ENCODE measurements at regions not wholly inside any gene's neighbourhood (a gene's known extent, or its start where the extent isn't known, plus 50 kb on each side); places are given as distances from the start of the nearest gene placed in this dataset.
A peak's percentile ranks its signal among the peaks of the same experiment; 100 is the strongest.

GRCh38 chr3:72427624-72428023, 420.6 kb downstream of the SHQ1 start:
- intact Hi-C loops (cut with micrococcal nuclease) = loop anchor here (2.0 to 5.0 kb wide), 3 partner anchors 17 to 155 kb away; no protein-coding TSS in a partner anchor
- H3K36me3 Mint-ChIP-seq (ENCODE audit: low read depth) = peaks cover 14% of the 10 kb centered on the region
- ATAC-seq (ENCODE audit: low read depth) = peak; percentile 31
- ChIA-PET POLR2A (interaction anchor here (0.8 to 1.4 kb wide), 2 partner anchors 14 to 19 kb away, joined by 3 to 4 read pairs; partner anchors contain the start of gene RYBP), CTCF (no interaction called here)
- H3K4me3 Mint-ChIP-seq = peak overlapping the region; percentile 74
- DNase-seq = no peak
- TF ChIP-seq CTCF (IDR thresholded peaks at IDR 0.05) = no peak
- H3K9me3 Mint-ChIP-seq = no peaks in the 10 kb centered on the region
- H3K4me1 Mint-ChIP-seq = peaks cover 82% of the 10 kb centered on the region
- no peaks in the 10 kb centered on the region for H3K27me3 Mint-ChIP-seq
- peak overlapping the region; percentile 30 for H3K27ac Mint-ChIP-seq

GRCh38 chr3:72426618-72427397, 421.4 kb downstream of the SHQ1 start:
- Mint-ChIP-seq H3K36me3 (ENCODE audit: low read depth) (peaks cover 14% of the 10 kb centered on the region), H3K4me1 (peaks cover 76% of the 10 kb centered on the region), H3K4me3 (peak overlapping the region; percentile 74), H3K27me3 (no peaks in the 10 kb centered on the region), H3K9me3 (peaks cover 7% of the 10 kb centered on the region), H3K27ac (peak overlapping the region; percentile 30)
- intact Hi-C loops (cut with micrococcal nuclease) = loop anchor here (2.0 to 5.0 kb wide), 3 partner anchors 16 to 155 kb away; no protein-coding TSS in a partner anchor
- TF ChIP-seq CTCF (IDR thresholded peaks at IDR 0.05) = no peak
- POLR2A ChIA-PET = interaction anchor here (1.4 kb wide), 1 partner anchor 20 kb away, joined by 3 read pairs; the partner anchor contains the start of gene RYBP
- CTCF ChIA-PET = no interaction called here
- ATAC-seq (ENCODE audit: low read depth) (peak; percentile 40), DNase-seq (no peak)

- DNase-seq (no peak), ATAC-seq (ENCODE audit: low read depth) (no peak)
- no peak for TF ChIP-seq CTCF (IDR thresholded peaks at IDR 0.05)
- intact Hi-C loops (cut with micrococcal nuclease) = no loop called here
- ChIA-PET CTCF (no interaction called here), POLR2A (no interaction called here)
- no peak overlapping the region for H3K4me3 Mint-ChIP-seq
- H3K9me3 Mint-ChIP-seq = peaks cover 12% of the 10 kb centered on the region
- peaks cover 29% of the 10 kb centered on the region for H3K36me3 Mint-ChIP-seq (ENCODE audit: low read depth)
- H3K27ac Mint-ChIP-seq = no peak overlapping the region
- H3K4me1 Mint-ChIP-seq = peaks cover 71% of the 10 kb centered on the region
- no peaks in the 10 kb centered on the region for H3K27me3 Mint-ChIP-seq
These were observed 424.6 kb downstream of the SHQ1 start for GRCh38 chr3:72423643-72424042.

- Mint-ChIP-seq H3K4me1 (peaks cover 68% of the 10 kb centered on the region), H3K36me3 (ENCODE audit: low read depth) (peaks cover 29% of the 10 kb centered on the region), H3K27me3 (no peaks in the 10 kb centered on the region), H3K9me3 (peaks cover 12% of the 10 kb centered on the region), H3K4me3 (no peak overlapping the region), H3K27ac (no peak overlapping the region)
- ChIA-PET CTCF (no interaction called here), POLR2A (no interaction called here)
- intact Hi-C loops (cut with micrococcal nuclease) = no loop called here
- DNase-seq = no peak
- ATAC-seq (ENCODE audit: low read depth) = no peak
- TF ChIP-seq CTCF (IDR thresholded peaks at IDR 0.05) = no peak
These were observed 426.5 kb downstream of the SHQ1 start for GRCh38 chr3:72421786-72422185.

- DNase-seq (no peak), ATAC-seq (ENCODE audit: low read depth) (no peak)
- ChIA-PET CTCF (no interaction called here), POLR2A (no interaction called here)
- no peak overlapping the region for H3K27ac Mint-ChIP-seq
- no peak for TF ChIP-seq CTCF (IDR thresholded peaks at IDR 0.05)
- no peak overlapping the region for H3K4me3 Mint-ChIP-seq
- H3K9me3 Mint-ChIP-seq = peaks cover 12% of the 10 kb centered on the region
- peaks cover 29% of the 10 kb centered on the region for H3K36me3 Mint-ChIP-seq (ENCODE audit: low read depth)
- intact Hi-C loops (cut with micrococcal nuclease) = no loop called here
- no peaks in the 10 kb centered on the region for H3K27me3 Mint-ChIP-seq
- H3K4me1 Mint-ChIP-seq = peaks cover 67% of the 10 kb centered on the region
These were observed 427.1 kb downstream of the SHQ1 start for GRCh38 chr3:72421126-72421525.
